Pancreas (tissue), 10 donors: ENCODE measurements at regions not wholly inside any gene's neighbourhood (a gene's known extent, or its start where the extent isn't known, plus 50 kb on each side); places are given as distances from the start of the nearest gene placed in this dataset.

Experiments
- ATAC-seq, 4 donors: fragments of 200-7000 bp; cut with Tn5 transposase; one replicate each; pipeline versions ENCODE4 v1.8.0 to v1.9.1; 2020; ENCODE audit warnings: mild to moderate bottlenecking in 4 of 4, moderate library complexity in 4 of 4
- DNase-seq, 6 donors: peaks; one replicate each; pipeline ENCODE4 v3.0.0-alpha.2; 2020
- FAIRE-seq: peaks from 2 replicates; lab custom pipeline; 2012; peaks lifted over from hg19 to GRCh38; lab: Jason Lieb, UNC
- H3K27ac ChIP-seq, 4 donors: fragments of 200-600 bp; sonication (generic); 1 replicate in 3 of 4; 2 replicates in 1 of 4; pipeline versions ENCODE4 v1.5.0 to v1.8.0; 2020
- H3K27me3 ChIP-seq, 4 donors: fragments of 200-600 bp; one replicate each; pipeline ENCODE4 v1.8.0; 2021
- H3K36me3 ChIP-seq, 3 donors: fragments of 200-600 bp; sonication (generic) in 1 of 3; one replicate each; pipeline versions ENCODE4 v1.5.0 to v1.8.0; 2020 to 2021
- H3K4me1 ChIP-seq, 3 donors: fragments of 200-600 bp; one replicate each; pipeline ENCODE4 v1.8.0; 2021
- H3K4me3 ChIP-seq, 4 donors: fragments of 200-600 bp; sonication (generic) in 2 of 4; one replicate each; pipeline versions ENCODE4 v1.5.0 to v1.8.0; 2020 to 2021
- H3K9me3 ChIP-seq, 4 donors: fragments of 200-600 bp; one replicate each; pipeline ENCODE4 v1.8.0; 2021
- WGBS, 2 donors: extraction: QIAGEN DNeasy Blood & Tissue Kit; methylation state at CpG; one replicate each; pipeline ENCODE4 v1.1.7; 2013; 5-methylcytosine and 5-hydroxymethylcytosine counted together
- intact Hi-C, 3 donors: fragments of 100-400 bp; cut with DNase I; formaldehyde crosslinking; loops; one replicate each; pipeline versions ENCODE4 v1.11.1 to v1.14.2; 2022
- TF ChIP-seq, protein P1 (sequence below), 4 donors: fragments of 200-600 bp; sonication (generic) in 3 of 4; IDR thresholded peaks; one replicate each; pipeline versions ENCODE4 v1.5.0 to v1.8.0; 2021; ENCODE audit warnings: antibody characterized with exemption in 4 of 4
- donor health status: healthy with polysubstance abuse.
- donor health status: DM: no; HTN: no; CAD: no; lungs with moderate emphysema.
- donor health status: DM: no; HTN: no; CAD: no.
- donor health status: control.
- donor health status: control.
- donor health status: Bipolar disorder and iron deficiency.
- donor health status: DM: yes; HTN: yes; CAD: no.
- donor health status: DM: no; HTN: no; CAD: no.
- donor health status: DM: no; HTN: no; CAD: no.
- donor health status: DM: yes; HTN: yes; CAD: no.

- no peak for FAIRE-seq
- no peaks in the 10 kb centered on the region for H3K9me3 ChIP-seq
Observed at GRCh38 chr4:79074040-79074439, 134.8 kb upstream of the PAQR3 start.

DNA sequence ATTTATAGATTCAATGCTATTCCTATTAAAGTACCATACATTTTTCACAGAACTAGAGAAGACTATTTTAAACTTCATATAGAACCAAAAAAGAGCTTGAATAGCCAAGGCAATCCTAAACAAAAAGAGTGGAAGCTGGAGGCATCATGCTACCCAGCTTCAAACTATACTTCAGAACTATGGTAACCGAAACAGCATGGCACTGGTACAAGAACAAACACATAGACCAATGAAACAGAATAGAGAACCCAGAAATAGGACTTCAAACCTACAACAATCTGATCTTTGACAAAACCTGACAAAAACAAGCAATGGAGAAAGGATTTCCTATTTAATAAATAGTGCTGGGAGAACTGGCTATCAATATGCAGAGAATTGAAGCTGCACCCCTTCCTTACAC, 134.2 kb upstream of the PAQR3 start:
- FAIRE-seq = no peak
- intact Hi-C loops = no loop called here
- H3K4me1 ChIP-seq = no peaks in the 10 kb centered on the region
- no peaks in the 10 kb centered on the region for H3K9me3 ChIP-seq
- no peaks in the 10 kb centered on the region for H3K27me3 ChIP-seq
- TF ChIP-seq, protein P1, sequence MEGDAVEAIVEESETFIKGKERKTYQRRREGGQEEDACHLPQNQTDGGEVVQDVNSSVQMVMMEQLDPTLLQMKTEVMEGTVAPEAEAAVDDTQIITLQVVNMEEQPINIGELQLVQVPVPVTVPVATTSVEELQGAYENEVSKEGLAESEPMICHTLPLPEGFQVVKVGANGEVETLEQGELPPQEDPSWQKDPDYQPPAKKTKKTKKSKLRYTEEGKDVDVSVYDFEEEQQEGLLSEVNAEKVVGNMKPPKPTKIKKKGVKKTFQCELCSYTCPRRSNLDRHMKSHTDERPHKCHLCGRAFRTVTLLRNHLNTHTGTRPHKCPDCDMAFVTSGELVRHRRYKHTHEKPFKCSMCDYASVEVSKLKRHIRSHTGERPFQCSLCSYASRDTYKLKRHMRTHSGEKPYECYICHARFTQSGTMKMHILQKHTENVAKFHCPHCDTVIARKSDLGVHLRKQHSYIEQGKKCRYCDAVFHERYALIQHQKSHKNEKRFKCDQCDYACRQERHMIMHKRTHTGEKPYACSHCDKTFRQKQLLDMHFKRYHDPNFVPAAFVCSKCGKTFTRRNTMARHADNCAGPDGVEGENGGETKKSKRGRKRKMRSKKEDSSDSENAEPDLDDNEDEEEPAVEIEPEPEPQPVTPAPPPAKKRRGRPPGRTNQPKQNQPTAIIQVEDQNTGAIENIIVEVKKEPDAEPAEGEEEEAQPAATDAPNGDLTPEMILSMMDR (IDR thresholded peaks at IDR 0.05) = no peak
- no peaks in the 10 kb centered on the region for H3K36me3 ChIP-seq
- no peak overlapping the region for H3K27ac ChIP-seq
- no peak overlapping the region for H3K4me3 ChIP-seq
- no peak for DNase-seq
- 47 to 89% methylated on average over 1 of the region's 1 CpG for WGBS, 2 donors
- no peak for ATAC-seq

More at GRCh38 chr4:79074040-79074439, 134.8 kb upstream of the PAQR3 start:
- Histone ChIP-seq H3K27me3 (no peaks in the 10 kb centered on the region), H3K36me3 (no peaks in the 10 kb centered on the region), H3K27ac (no peak overlapping the region), H3K4me3 (no peak overlapping the region), H3K4me1 (no peaks in the 10 kb centered on the region)
- ATAC-seq (no peak), DNase-seq (no peak)
- 68 to 85% methylated on average over 1 of the region's 1 CpG for WGBS, 2 donors
- intact Hi-C loops = no loop called here
- TF ChIP-seq, protein P1 (IDR thresholded peaks at IDR 0.05) = no peak

GRCh38 chr4:79065262-79065661, 126.0 kb upstream of the PAQR3 start:
- Histone ChIP-seq H3K4me1 (no peaks in the 10 kb centered on the region), H3K27me3 (no peaks in the 10 kb centered on the region), H3K36me3 (no peaks in the 10 kb centered on the region), H3K9me3 (no peaks in the 10 kb centered on the region), H3K27ac (no peak overlapping the region), H3K4me3 (no peak overlapping the region)
- no peak for FAIRE-seq
- 21 to 24% methylated on average over 1 of the region's 1 CpG for WGBS, 2 donors
- TF ChIP-seq, protein P1 (IDR thresholded peaks at IDR 0.05) = no peak
- no peak for ATAC-seq
- no peak for DNase-seq
- intact Hi-C loops = no loop called here

GRCh38 chr4:79064806-79065205, 125.6 kb upstream of the PAQR3 start:
- intact Hi-C loops = no loop called here
- Histone ChIP-seq H3K36me3 (no peaks in the 10 kb centered on the region), H3K9me3 (no peaks in the 10 kb centered on the region), H3K27ac (no peak overlapping the region), H3K27me3 (no peaks in the 10 kb centered on the region), H3K4me1 (no peaks in the 10 kb centered on the region), H3K4me3 (no peak overlapping the region)
- TF ChIP-seq, protein P1 (IDR thresholded peaks at IDR 0.05) = no peak
- no peak for DNase-seq
- WGBS, 2 donors = 61 to 76% methylated on average over 3 of the region's 3 CpGs
- peak; percentile 47 for FAIRE-seq
- ATAC-seq = no peak

- no peak for FAIRE-seq
- no peak for DNase-seq
- no peaks in the 10 kb centered on the region for H3K4me1 ChIP-seq
- TF ChIP-seq, protein P1 (IDR thresholded peaks at IDR 0.05) = no peak
- H3K27me3 ChIP-seq = no peaks in the 10 kb centered on the region
- no peak for ATAC-seq
- 92 to 93% methylated on average over 4 of the region's 4 CpGs for WGBS, 2 donors
- H3K9me3 ChIP-seq = no peaks in the 10 kb centered on the region
- H3K4me3 ChIP-seq = no peak overlapping the region
- intact Hi-C loops = no loop called here
- H3K27ac ChIP-seq = no peak overlapping the region
- H3K36me3 ChIP-seq = no peaks in the 10 kb centered on the region
Observed at GRCh38 chr4:79059631-79060399, 120.6 kb upstream of the PAQR3 start.
